Loucy (cell line): ENCODE measurements at regions not wholly inside any gene's neighbourhood (a gene's known extent, or its start where the extent isn't known, plus 50 kb on each side); places are given as distances from the start of the nearest gene placed in this dataset.

ENCODE experiments used
- EZH2phosphoT487 ChIP-seq: fragments of 200-600 bp; IDR thresholded peaks from 2 replicates; pipeline ENCODE4 v1.6.1; 2018; ENCODE audit warnings: antibody characterized with exemption, mild to moderate bottlenecking, moderate library complexity, borderline replicate concordance
- TF ChIP-seq, protein P1 (sequence below): fragments of 200-600 bp; sonication (generic); conservative IDR thresholded peaks from 2 replicates; pipeline ENCODE4 v1.5.1; 2014; ENCODE audit warnings: mild to moderate bottlenecking, antibody characterized with exemption, low read length

- TF ChIP-seq, protein P1, sequence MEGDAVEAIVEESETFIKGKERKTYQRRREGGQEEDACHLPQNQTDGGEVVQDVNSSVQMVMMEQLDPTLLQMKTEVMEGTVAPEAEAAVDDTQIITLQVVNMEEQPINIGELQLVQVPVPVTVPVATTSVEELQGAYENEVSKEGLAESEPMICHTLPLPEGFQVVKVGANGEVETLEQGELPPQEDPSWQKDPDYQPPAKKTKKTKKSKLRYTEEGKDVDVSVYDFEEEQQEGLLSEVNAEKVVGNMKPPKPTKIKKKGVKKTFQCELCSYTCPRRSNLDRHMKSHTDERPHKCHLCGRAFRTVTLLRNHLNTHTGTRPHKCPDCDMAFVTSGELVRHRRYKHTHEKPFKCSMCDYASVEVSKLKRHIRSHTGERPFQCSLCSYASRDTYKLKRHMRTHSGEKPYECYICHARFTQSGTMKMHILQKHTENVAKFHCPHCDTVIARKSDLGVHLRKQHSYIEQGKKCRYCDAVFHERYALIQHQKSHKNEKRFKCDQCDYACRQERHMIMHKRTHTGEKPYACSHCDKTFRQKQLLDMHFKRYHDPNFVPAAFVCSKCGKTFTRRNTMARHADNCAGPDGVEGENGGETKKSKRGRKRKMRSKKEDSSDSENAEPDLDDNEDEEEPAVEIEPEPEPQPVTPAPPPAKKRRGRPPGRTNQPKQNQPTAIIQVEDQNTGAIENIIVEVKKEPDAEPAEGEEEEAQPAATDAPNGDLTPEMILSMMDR: no peak
- TF ChIP-seq EZH2phosphoT487: no peak
Measured at GRCh38 chr5:167867281-167867680, 424.2 kb upstream of the WWC1 start.
